Cardiac muscle cell (in vitro differentiated cells and primary cell): ENCODE measurements at regions not wholly inside any gene's neighbourhood (a gene's known extent, or its start where the extent isn't known, plus 50 kb on each side); places are given as distances from the start of the nearest gene placed in this dataset.

Source experiments
- DNase-seq, 2 donors: peaks; one replicate each; pipeline versions ENCODE4 v3.0.0 to v3.0.0-alpha.2; 2010 to 2017; ENCODE audit warnings: low read depth in 1 of 2, low spot score in 1 of 2
- H3K27ac ChIP-seq: fragments of 200-600 bp; sonication (generic); 2 replicates; pipeline ENCODE4 v1.5.1; 2016
- H3K27me3 ChIP-seq: fragments of 200-600 bp; sonication (generic); 2 replicates; pipeline ENCODE4 v1.6.0; 2016; ENCODE audit warnings: control low read depth
- H3K36me3 ChIP-seq: fragments of 200-600 bp; sonication (generic); 2 replicates; pipeline ENCODE4 v1.5.1; 2016; ENCODE audit warnings: control low read depth
- H3K4me1 ChIP-seq: fragments of 200-600 bp; sonication (generic); 2 replicates; pipeline ENCODE4 v1.8.1; 2017; ENCODE audit warnings: low read depth, mild to moderate bottlenecking, mixed run types
- H3K4me3 ChIP-seq: fragments of 200-600 bp; sonication (generic); 2 replicates; pipeline ENCODE4 v1.5.1; 2016; ENCODE audit warnings: mild to moderate bottlenecking
- H3K9me3 ChIP-seq: fragments of 200-600 bp; sonication (generic); 2 replicates; pipeline ENCODE4 v1.5.1; 2017; ENCODE audit warnings: low read depth, mild to moderate bottlenecking, control low read depth
- CTCF ChIP-seq: IDR thresholded peaks from 2 replicates; pipeline ENCODE4 v1.5.1; 2012; ENCODE audit warnings: low read depth, mild to moderate bottlenecking, low read length

DNA sequence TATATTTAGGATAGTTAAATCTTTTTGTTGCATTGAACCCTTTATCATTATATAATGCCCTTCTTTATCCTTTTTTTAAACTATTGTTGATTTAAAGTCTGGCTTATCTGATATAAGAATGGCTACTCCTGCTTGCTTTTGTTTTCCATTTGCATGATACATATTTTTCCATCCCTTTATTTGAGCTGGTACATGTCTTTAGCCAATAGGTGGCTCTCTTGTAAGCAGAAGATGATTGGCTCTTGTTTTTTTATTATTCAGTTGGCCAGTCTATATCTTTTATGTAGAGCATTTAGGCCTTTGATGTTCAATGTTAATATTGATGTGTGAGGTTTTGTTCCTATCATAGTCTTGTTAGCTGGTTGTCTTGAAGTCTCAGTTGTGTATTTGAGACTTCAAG lies 99.5 kb upstream of the MCTP2 start:
- Histone ChIP-seq H3K27me3 (peaks cover 14% of the 10 kb centered on the region), H3K4me1 (peaks cover 3% of the 10 kb centered on the region), H3K36me3 (no peaks in the 10 kb centered on the region), H3K9me3 (no peaks in the 10 kb centered on the region), H3K4me3 (no peak overlapping the region), H3K27ac (no peak overlapping the region)
- no peak for DNase-seq
- no peak for TF ChIP-seq CTCF

- peaks cover 21% of the 10 kb centered on the region for H3K27me3 ChIP-seq
- H3K36me3 ChIP-seq, result no peaks in the 10 kb centered on the region
- no peak for DNase-seq
- H3K9me3 ChIP-seq, result no peaks in the 10 kb centered on the region
- no peak for TF ChIP-seq CTCF
- no peak overlapping the region for H3K27ac ChIP-seq
- peaks cover 4% of the 10 kb centered on the region for H3K4me1 ChIP-seq
- H3K4me3 ChIP-seq, result no peak overlapping the region
Measured at GRCh38 chr15:94130504-94130903, 100.9 kb upstream of the MCTP2 start.

DNA sequence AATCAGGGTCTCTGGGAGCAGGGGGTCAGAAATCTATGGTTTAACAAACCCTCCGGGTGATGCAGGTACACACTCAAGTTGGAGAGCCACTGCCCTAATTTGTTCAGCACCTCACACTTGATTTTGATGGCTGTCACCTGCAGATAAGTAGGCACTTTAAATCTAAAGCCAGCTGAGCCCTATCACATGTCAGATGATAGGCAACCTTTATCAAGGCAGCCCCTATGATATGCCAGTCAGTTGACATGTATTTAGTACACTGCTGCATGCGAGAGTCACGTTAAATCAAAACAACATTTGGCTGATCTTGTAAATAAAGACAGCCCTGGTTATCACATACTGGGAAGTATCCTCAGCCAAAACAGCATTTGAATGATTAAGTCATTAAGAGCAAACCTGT lies 104.4 kb upstream of the MCTP2 start:
- DNase-seq, result peak in 1 of 2 donors; percentile 59

GRCh38 chr15:94125698-94126097 lies 105.7 kb upstream of the MCTP2 start:
- no peak for TF ChIP-seq CTCF
- H3K27me3 ChIP-seq, result peaks cover 60% of the 10 kb centered on the region
- H3K9me3 ChIP-seq, result no peaks in the 10 kb centered on the region
- H3K36me3 ChIP-seq, result no peaks in the 10 kb centered on the region
- H3K4me3 ChIP-seq, result no peak overlapping the region
- H3K27ac ChIP-seq, result no peak overlapping the region
- DNase-seq, result no peak
- H3K4me1 ChIP-seq, result peaks cover 4% of the 10 kb centered on the region

More for the DNA sequence above, 104.4 kb upstream of the MCTP2 start:
- Histone ChIP-seq H3K27ac (no peak overlapping the region), H3K9me3 (no peaks in the 10 kb centered on the region), H3K4me1 (peaks cover 4% of the 10 kb centered on the region), H3K36me3 (no peaks in the 10 kb centered on the region), H3K27me3 (peaks cover 47% of the 10 kb centered on the region), H3K4me3 (no peak overlapping the region)
- no peak for TF ChIP-seq CTCF

DNA sequence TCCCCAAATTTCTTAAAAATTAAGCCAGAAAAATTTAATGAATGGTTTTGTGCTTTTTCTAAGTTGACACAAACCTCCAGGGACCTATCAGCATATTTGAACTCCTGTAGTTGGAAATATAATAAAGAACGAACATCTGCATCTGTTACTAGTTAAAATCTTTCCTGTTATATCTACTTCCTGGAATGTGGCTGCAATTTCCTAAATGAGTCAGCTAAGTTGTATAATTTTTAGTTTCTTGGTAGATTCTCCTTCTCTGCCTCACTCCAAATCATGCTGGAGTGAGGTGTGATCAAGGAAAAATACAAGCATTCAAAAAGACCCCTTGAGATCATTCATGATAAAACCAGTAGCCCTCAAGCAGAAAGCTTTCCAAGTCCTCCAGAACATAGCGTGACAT lies 106.2 kb upstream of the MCTP2 start:
- Histone ChIP-seq H3K9me3 (no peaks in the 10 kb centered on the region), H3K27ac (no peak overlapping the region), H3K27me3 (peaks cover 61% of the 10 kb centered on the region), H3K4me1 (peaks cover 4% of the 10 kb centered on the region), H3K36me3 (no peaks in the 10 kb centered on the region), H3K4me3 (no peak overlapping the region)
- no peak for TF ChIP-seq CTCF
- DNase-seq, result no peak

DNA sequence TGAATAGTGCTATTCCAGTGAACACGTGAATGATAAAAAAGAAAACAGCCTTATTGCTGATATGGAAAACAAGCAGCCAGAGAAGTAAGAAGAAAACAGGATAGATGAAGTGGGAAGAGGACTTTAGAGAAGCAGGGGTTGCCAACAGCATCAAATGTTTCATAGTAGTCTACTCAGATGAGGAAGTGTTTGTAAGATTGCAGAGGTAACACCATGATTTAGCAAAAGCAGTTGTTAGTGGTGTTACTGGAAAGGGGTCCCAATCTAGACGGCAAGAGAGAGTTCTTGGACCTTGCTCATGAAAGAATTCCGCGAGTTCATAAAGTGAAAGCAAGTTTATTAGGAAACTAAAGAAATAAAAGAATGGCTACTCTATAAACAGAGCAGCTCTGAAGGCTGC lies 108.8 kb upstream of the MCTP2 start:
- H3K27me3 ChIP-seq, result peaks cover 54% of the 10 kb centered on the region
- H3K36me3 ChIP-seq, result no peaks in the 10 kb centered on the region
- no peak overlapping the region for H3K4me3 ChIP-seq
- peaks cover 4% of the 10 kb centered on the region for H3K4me1 ChIP-seq
- H3K9me3 ChIP-seq, result no peaks in the 10 kb centered on the region
- TF ChIP-seq CTCF, result no peak
- no peak for DNase-seq
- no peak overlapping the region for H3K27ac ChIP-seq
